Dendritic cell treated with granulocyte-macrophage colony-stimulating factor and Interleukin-4, amounts not matched to agents 40 ng/mL and 50 ng/mL, for 4 days (primary cell): ENCODE measurements at regions not wholly inside any gene's neighbourhood (a gene's known extent, or its start where the extent isn't known, plus 50 kb on each side); places are given as distances from the start of the nearest gene placed in this dataset.

Experiments
- H3K27ac Mint-ChIP-seq: one replicate; pipeline ENCODE4 v1.8.0; 2022; ENCODE audit warnings: mild to moderate bottlenecking, mixed read lengths
- H3K27me3 Mint-ChIP-seq: one replicate; pipeline ENCODE4 v1.8.0; 2022; ENCODE audit warnings: mild to moderate bottlenecking, mixed read lengths
- H3K36me3 Mint-ChIP-seq: one replicate; pipeline ENCODE4 v1.8.0; 2022; ENCODE audit warnings: low read depth, mixed read lengths
- H3K4me1 Mint-ChIP-seq: one replicate; pipeline ENCODE4 v1.8.0; 2022; ENCODE audit warnings: low read depth, mixed read lengths
- H3K4me3 Mint-ChIP-seq: one replicate; pipeline ENCODE4 v1.8.0; 2022; ENCODE audit warnings: mild to moderate bottlenecking, moderate library complexity, mixed read lengths
- H3K9me3 Mint-ChIP-seq: one replicate; pipeline ENCODE4 v1.8.0; 2022; ENCODE audit warnings: mixed read lengths
- intact Hi-C: fragments of 100-400 bp; cut with micrococcal nuclease; formaldehyde crosslinking; loops from one replicate; pipeline ENCODE4 v1.15.0; 2022

DNA sequence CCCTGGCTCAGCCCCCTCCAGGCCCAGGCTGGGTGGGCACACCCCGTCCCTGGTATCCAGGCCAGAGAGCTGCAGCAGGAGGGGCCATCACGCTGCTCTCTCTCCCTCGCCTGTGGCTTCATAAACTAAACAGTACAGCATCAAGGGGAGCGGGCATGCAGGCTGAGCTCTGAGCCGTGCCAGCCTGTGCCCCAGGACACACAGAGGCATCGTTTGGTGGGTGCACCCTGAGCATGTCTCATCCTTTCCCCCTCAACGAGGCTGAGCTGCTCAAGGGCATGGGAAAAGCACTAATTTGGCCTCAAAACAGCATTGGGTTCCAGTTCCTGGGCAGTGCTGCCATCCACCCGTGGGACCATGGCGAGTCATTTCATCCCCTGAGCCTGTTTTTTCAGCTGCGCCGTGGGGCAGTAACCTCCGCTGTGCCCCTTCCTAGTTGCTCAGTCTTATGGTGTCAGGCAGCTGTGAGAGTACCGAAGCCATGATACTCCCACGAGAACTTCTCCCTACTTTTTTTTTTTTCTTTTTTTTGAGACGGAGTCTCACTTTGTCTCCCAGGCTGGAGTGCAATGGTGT lies 79.6 kb downstream of the CPN2 start:
- intact Hi-C loops, result no loop called here
- H3K4me3 Mint-ChIP-seq, result no peak overlapping the region
- H3K36me3 Mint-ChIP-seq, result no peaks in the 10 kb centered on the region
- peaks cover 27% of the 10 kb centered on the region for H3K27me3 Mint-ChIP-seq
- H3K27ac Mint-ChIP-seq, result no peak overlapping the region
- peaks cover 26% of the 10 kb centered on the region for H3K4me1 Mint-ChIP-seq
- no peaks in the 10 kb centered on the region for H3K9me3 Mint-ChIP-seq

DNA sequence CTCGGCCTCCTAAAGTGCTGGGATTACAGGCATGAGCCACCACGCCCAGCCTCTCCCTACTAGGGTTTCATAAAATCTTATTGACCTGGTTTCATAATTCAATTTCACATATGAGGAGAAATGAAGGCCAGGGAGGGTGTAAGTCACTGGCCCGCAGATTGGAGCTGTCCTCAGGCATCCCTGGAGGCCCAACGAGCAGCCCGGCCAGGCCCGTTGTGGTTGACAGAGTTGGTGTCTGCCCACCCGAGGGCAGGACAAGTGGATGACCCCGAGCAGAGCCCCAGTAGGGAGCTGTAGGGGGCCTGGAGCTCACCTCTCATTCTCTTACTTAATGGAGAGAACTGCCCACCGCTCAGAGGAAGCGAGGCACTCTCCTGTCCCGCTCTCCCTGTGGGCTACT lies 78.9 kb downstream of the CPN2 start:
- peaks cover 24% of the 10 kb centered on the region for H3K27me3 Mint-ChIP-seq
- H3K27ac Mint-ChIP-seq, result no peak overlapping the region
- peaks cover 26% of the 10 kb centered on the region for H3K4me1 Mint-ChIP-seq
- no peaks in the 10 kb centered on the region for H3K9me3 Mint-ChIP-seq
- H3K36me3 Mint-ChIP-seq, result no peaks in the 10 kb centered on the region
- no peak overlapping the region for H3K4me3 Mint-ChIP-seq
- intact Hi-C loops, result no loop called here

DNA sequence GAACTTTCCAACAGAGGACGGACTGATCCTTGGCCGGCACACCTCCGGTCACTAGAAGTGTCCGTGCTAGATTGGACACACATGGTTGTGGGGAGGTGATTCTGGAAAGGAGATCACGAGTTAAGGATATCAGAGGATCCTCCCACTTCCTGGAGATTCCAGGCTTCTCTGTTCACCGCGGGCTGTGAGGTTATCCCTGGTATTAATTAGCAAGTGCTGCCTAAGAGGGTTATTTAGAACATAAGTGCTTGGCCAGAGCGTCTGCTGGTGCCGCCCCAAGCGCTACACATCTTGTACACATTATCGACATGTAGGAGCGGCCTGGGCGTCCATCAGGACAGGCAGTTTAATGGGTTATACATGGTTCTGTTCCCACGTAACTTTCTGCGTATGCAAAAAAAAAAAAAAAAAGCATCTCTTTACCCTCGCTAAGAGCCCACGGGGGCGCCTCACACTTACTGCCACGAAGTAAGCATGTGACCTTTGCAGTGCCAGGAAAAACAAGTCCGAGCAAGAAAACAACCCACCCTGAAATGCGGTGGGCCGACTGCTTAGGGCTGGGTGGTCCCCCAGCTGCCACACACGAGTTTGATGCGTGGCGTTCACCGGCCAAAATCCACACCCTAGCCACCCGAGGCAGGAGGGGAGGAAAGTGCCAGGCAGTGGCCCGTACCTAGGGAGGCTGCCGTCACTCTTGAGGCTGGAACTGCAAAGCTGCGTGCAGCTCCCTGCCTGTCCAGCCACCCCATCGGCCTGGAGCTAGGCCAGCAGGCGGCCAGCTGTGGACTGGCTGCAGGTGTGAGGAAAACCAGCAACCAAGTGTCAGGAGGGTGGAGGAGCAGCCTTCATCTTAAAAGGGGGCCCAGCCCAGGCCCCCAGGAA lies 78.0 kb downstream of the CPN2 start:
- no peaks in the 10 kb centered on the region for H3K36me3 Mint-ChIP-seq
- peaks cover 19% of the 10 kb centered on the region for H3K27me3 Mint-ChIP-seq
- H3K4me1 Mint-ChIP-seq, result peaks cover 26% of the 10 kb centered on the region
- intact Hi-C loops, result no loop called here
- no peak overlapping the region for H3K27ac Mint-ChIP-seq
- H3K4me3 Mint-ChIP-seq, result no peak overlapping the region
- H3K9me3 Mint-ChIP-seq, result no peaks in the 10 kb centered on the region

DNA sequence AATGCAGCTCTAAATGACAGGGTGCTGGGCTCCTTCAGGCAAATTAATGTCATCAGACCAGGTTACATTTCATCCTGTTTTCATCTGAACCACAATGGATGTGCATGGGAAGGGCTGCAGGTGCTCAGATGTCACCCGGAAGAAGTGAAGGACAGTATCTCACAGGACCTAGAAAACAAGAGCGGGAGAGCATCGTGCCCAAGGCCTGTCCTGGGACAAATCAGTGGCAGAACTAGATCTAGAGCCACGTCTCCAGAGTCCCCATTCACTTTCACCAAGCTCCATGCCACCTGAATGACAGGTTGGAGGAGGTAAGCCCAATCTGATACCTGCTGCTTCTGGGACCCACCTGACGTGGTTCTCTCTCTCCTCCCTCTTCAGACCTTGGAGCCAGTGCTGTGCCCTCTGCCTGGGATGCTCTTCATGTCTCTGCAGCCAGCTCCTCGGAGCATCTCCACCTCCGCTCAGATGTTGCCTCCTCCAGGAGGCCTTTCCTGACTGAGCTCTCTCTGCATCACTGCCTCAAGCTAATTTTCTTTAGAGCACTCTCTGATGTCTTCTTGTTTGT lies 77.3 kb downstream of the CPN2 start:
- H3K4me1 Mint-ChIP-seq, result peaks cover 26% of the 10 kb centered on the region
- peaks cover 16% of the 10 kb centered on the region for H3K27me3 Mint-ChIP-seq

DNA sequence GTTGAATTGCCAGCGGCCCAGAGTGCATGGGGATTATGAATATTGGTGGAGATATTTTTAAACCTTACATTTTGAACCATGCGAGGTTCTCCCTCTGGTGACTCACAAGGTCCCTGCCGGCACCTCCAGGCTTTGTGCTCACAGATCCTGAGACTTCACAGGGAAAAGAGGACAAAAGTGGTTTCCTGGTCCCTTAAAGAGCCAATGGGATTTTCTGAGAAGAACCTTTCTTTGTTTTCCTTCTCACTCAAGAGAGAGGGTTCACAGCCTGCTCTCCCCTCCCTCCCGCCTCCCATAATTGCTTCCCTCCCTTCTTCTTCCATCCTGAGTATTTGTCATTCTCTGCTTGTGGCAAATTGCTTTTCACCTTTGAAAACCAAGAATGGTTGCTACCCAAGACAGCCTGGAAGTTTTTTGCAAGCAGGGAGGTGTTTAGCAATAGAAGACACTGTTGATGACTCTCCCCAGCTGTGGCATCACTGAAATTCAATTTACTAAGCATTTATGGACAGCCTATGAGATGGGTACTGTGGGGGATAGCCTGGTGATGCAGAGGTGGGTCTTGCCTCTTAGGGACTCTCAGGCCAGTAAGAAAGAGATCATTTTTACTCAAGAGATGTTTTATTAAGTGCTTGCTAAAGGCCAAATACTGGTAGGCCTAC lies 76.6 kb downstream of the CPN2 start:
- H3K4me3 Mint-ChIP-seq, result no peak overlapping the region
- peaks cover 14% of the 10 kb centered on the region for H3K27me3 Mint-ChIP-seq
- H3K9me3 Mint-ChIP-seq, result no peaks in the 10 kb centered on the region
- no peak overlapping the region for H3K27ac Mint-ChIP-seq
- peaks cover 22% of the 10 kb centered on the region for H3K4me1 Mint-ChIP-seq
- intact Hi-C loops, result no loop called here
- H3K36me3 Mint-ChIP-seq, result no peaks in the 10 kb centered on the region

More for the DNA sequence above, 77.3 kb downstream of the CPN2 start:
- no peak overlapping the region for H3K4me3 Mint-ChIP-seq
- H3K27ac Mint-ChIP-seq, result no peak overlapping the region
- no peaks in the 10 kb centered on the region for H3K9me3 Mint-ChIP-seq
- no peaks in the 10 kb centered on the region for H3K36me3 Mint-ChIP-seq
- intact Hi-C loops, result no loop called here

DNA sequence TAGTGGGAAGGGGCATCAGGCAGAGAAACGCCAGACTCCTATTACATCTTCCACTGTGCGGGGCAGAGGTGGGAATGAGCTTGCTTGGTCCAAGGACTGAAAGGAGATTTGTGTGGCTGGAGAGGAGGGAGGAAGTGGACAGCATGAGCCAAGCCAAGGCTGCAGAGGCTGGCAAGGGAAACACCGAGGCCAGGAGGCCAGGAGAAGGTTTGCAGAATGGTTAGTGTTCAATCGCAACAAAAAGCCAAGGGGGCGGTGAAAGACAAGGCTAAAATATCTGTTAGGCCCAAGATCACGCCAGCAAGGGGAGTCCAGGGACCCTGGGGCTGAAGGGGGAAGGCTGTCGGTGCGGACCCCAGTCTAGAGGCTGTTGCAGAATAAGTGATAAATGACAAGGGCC lies 75.8 kb downstream of the CPN2 start:
- no peak overlapping the region for H3K27ac Mint-ChIP-seq
- no peaks in the 10 kb centered on the region for H3K36me3 Mint-ChIP-seq
- no peaks in the 10 kb centered on the region for H3K9me3 Mint-ChIP-seq
- H3K27me3 Mint-ChIP-seq, result peaks cover 9% of the 10 kb centered on the region
- intact Hi-C loops, result no loop called here
- peaks cover 15% of the 10 kb centered on the region for H3K4me1 Mint-ChIP-seq
- H3K4me3 Mint-ChIP-seq, result no peak overlapping the region

DNA sequence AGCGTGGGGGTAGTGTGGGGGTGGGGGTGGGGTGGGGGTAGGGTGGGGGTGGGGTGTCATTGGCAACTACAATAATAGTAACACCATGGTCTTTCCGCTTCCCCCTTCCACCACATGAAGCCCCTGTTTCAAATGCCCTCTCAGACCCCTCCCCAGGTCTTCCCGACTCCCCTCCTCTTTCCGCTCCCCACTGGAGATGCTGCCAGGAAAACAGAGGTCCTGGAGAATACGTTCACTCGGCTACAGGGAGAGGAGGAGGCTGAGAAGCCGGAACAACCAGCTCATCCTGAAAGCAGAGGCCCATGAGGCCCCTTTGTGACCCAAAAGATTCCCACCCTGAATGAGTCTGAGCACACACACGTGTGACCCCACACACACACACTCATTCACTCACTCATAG lies 75.4 kb downstream of the CPN2 start:
- no peaks in the 10 kb centered on the region for H3K36me3 Mint-ChIP-seq
- H3K4me1 Mint-ChIP-seq, result peaks cover 10% of the 10 kb centered on the region
- no peak overlapping the region for H3K4me3 Mint-ChIP-seq
- intact Hi-C loops, result no loop called here
- peaks cover 7% of the 10 kb centered on the region for H3K27me3 Mint-ChIP-seq
- H3K9me3 Mint-ChIP-seq, result no peaks in the 10 kb centered on the region
- H3K27ac Mint-ChIP-seq, result no peak overlapping the region

DNA sequence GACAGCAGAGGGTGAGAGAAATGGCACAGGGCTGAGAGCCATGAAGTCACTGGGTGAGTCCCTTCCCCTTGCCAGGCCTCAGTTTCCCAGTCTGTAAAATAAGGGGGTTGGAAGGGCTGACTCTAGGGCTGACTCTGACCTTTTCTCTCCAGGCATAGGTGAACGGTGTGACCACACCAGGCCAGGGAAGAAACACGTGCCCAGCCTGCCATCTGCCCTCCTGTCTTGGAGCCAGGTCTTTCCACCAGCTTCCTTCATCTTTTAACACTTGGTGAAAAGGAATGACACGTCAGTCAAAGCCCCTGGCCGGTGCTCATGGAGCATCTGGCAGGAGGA lies 74.4 kb downstream of the CPN2 start:
- Mint-ChIP-seq H3K27ac (no peak overlapping the region), H3K36me3 (no peaks in the 10 kb centered on the region), H3K9me3 (no peaks in the 10 kb centered on the region), H3K4me1 (peaks cover 6% of the 10 kb centered on the region), H3K4me3 (no peak overlapping the region), H3K27me3 (peaks cover 7% of the 10 kb centered on the region)
- intact Hi-C loops, result no loop called here

DNA sequence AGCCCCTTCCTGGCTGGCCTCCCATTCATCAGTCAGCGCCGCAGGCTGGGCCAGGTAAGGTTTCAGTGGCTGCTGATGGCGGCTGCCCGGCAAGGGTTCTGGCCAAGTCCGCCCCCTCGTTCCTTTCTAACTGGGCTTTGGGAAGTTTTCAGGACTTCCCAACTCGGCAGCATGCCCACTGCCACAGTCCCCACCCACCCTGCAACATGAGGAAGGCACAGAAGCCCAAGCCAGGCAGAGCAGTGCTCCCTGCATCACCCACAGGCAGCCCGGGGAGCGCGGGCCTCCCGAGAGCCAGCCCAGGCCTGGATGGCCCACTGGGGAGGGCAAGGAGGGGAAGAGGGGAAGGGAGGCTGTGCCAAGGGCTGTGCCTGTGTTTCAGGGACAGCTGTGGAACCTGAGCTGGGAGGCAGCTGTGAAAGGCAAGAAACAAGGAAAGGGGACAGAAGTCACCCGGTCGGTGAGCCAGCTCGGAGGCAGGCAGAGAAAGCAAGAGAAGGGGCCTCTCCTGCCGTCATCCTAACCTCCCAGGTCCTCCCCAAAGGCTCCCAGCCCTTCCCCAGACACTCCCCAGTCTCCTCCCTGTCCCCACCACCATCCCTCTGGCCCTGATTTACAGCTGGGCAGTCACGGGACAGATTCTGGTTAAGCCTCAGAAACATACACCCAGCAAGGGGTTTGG lies 73.9 kb downstream of the CPN2 start:
- Mint-ChIP-seq H3K9me3 (no peaks in the 10 kb centered on the region), H3K27ac (no peak overlapping the region), H3K4me3 (no peak overlapping the region), H3K4me1 (peaks cover 6% of the 10 kb centered on the region), H3K27me3 (peaks cover 9% of the 10 kb centered on the region), H3K36me3 (no peaks in the 10 kb centered on the region)
- intact Hi-C loops, result no loop called here

DNA sequence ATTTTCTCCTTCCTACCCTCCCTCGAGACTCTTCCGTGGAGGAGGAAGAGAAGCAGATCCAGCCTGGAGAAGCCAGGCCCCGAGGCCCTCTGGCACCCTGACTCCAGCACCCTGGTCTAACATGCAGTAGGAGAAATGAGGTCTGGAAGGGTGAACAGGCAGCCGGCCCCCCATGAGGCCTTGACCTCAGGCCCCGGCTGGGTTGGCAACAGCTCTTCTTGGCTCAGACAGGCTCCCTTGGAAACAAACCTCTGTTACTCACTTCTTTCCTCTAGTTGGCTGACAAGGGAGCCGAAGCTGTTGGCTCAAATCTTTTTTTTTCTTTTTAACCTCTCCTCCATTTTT lies 73.4 kb downstream of the CPN2 start:
- intact Hi-C loops, result no loop called here
- Mint-ChIP-seq H3K27me3 (peaks cover 9% of the 10 kb centered on the region), H3K9me3 (no peaks in the 10 kb centered on the region), H3K4me1 (peaks cover 10% of the 10 kb centered on the region), H3K36me3 (no peaks in the 10 kb centered on the region), H3K4me3 (no peak overlapping the region), H3K27ac (no peak overlapping the region)

DNA sequence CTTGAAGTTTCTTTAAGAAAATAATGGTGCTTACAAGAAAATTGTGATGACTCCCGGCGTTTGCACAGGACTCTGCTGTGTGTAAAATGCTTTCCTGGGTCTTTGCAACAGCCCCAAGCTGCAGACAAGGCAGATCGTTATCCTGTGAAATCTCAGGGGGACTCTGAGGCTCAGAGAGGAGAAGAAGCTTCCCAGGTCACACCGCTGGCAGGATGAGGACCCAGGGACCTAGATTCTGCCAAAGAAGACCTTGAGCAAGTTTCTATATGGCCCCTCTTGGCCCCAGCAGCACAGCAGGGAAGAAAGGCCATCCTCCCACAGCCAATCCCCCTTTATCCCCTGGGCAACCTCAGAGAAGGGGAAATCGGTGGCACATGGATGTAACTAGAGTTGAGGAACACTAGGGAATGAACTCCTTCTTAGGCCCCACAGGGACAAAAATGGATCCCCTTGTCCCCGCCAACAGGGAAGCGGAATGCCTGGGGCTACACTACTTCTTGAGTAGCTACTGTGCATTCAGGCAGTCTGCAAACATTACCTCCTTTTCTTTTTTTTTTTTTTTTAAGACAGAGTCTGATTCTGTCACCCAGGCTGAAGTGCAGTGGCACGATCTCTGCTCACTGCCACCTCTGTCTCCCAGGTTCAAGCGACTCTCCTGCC lies 72.8 kb downstream of the CPN2 start:
- intact Hi-C loops, result no loop called here
- no peaks in the 10 kb centered on the region for H3K36me3 Mint-ChIP-seq
- peaks cover 12% of the 10 kb centered on the region for H3K4me1 Mint-ChIP-seq
- H3K27ac Mint-ChIP-seq, result no peak overlapping the region
- no peaks in the 10 kb centered on the region for H3K9me3 Mint-ChIP-seq
- peaks cover 9% of the 10 kb centered on the region for H3K27me3 Mint-ChIP-seq
- no peak overlapping the region for H3K4me3 Mint-ChIP-seq

DNA sequence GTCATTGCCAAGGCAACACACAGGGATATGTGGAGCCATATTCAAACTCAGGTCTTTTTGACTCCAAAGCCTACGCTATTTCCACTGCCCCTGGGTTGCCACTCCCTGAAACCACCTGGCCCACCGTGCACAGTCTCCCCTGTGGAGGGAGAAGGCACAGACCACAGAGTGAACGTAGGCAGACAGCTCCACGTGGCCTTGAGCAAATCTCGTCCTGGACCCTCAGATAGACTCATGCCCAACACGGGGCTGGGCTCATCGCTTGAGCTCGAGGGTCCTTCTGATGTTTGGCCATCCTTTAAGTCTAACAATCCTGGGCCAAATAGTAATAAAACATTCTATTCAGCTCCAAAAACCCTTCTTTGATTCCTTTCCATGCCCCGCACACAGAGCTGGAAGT lies 72.0 kb downstream of the CPN2 start:
- Mint-ChIP-seq H3K9me3 (no peaks in the 10 kb centered on the region), H3K4me1 (peaks cover 16% of the 10 kb centered on the region), H3K27ac (no peak overlapping the region), H3K27me3 (peaks cover 9% of the 10 kb centered on the region), H3K36me3 (no peaks in the 10 kb centered on the region), H3K4me3 (no peak overlapping the region)
- intact Hi-C loops, result no loop called here

DNA sequence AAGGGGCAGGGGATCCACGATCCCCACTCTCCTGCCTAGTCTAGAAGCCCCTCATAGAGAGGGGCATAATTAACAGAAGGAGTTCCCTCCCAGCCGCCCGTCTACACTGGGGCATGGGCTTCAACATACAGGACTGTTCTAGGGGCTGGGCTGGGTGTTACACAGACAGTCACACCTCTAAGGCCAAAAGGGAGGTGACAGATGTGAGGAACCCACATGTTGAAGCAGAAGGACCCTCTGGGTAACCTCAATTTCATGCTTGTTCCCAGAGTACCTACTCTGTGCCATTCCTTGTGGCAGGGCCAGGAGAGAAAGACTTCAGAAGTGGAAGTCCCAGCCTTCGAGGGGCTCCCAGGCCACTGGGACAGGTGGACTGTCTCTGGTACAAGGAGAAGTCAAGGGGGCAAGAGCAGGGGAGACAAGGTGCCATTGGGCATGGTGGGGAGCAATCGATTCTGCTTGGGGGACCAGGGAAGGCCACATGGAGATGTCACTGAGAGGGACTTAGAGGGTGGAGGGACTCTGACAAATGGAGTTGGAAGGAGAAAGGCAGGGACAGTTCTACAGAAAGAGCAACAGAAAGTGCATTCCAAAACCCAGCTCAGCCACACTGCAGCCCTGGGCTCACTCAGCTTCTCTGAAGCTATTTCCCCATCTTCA lies 71.3 kb downstream of the CPN2 start:
- Mint-ChIP-seq H3K27ac (no peak overlapping the region), H3K36me3 (no peaks in the 10 kb centered on the region), H3K9me3 (no peaks in the 10 kb centered on the region), H3K4me3 (no peak overlapping the region), H3K27me3 (peaks cover 8% of the 10 kb centered on the region), H3K4me1 (peaks cover 16% of the 10 kb centered on the region)
- intact Hi-C loops, result no loop called here
